ENCODE measurements at regions not wholly inside any gene's neighbourhood (a gene's known extent, or its start where the extent isn't known, plus 50 kb on each side); places are given as distances from the start of the nearest gene placed in this dataset.

GRCh38 chr1:164191191-164191590 lies 367.8 kb upstream of the PBX1 start:
- TF ChIP-seq, protein P1, sequence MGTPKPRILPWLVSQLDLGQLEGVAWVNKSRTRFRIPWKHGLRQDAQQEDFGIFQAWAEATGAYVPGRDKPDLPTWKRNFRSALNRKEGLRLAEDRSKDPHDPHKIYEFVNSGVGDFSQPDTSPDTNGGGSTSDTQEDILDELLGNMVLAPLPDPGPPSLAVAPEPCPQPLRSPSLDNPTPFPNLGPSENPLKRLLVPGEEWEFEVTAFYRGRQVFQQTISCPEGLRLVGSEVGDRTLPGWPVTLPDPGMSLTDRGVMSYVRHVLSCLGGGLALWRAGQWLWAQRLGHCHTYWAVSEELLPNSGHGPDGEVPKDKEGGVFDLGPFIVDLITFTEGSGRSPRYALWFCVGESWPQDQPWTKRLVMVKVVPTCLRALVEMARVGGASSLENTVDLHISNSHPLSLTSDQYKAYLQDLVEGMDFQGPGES (IDR thresholded peaks at IDR 0.05; ENCODE audit: low read depth, low read length) = no peak
- TF ChIP-seq TEAD4 (IDR thresholded peaks at IDR 0.05; ENCODE audit: borderline replicate concordance, insufficient read depth) (no peak), RXRA (IDR thresholded peaks at IDR 0.05; ENCODE audit: borderline replicate concordance, low read depth) (no peak), TAF1 (IDR thresholded peaks at IDR 0.05; ENCODE audit: borderline replicate concordance, low read depth, low read length) (no peak), FOXM1 (IDR thresholded peaks at IDR 0.05; ENCODE audit: low read depth) (no peak)
- TF ChIP-seq, protein P2, sequence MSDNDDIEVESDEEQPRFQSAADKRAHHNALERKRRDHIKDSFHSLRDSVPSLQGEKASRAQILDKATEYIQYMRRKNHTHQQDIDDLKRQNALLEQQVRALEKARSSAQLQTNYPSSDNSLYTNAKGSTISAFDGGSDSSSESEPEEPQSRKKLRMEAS (IDR thresholded peaks at IDR 0.05; ENCODE audit: low read depth) = no peak
- H3K4me3 ChIP-seq (ENCODE audit: low read depth in 2 of 2, low read length in 1 of 2) = no peak overlapping the region
- no peaks in the 10 kb centered on the region for H3K79me2 ChIP-seq (ENCODE audit: insufficient read depth)
- 0 out of 2 replicates have a peak, but pooled peaks cover 5% of the 10 kb centered on the region for H3K9me3 ChIP-seq
- H3K36me3 ChIP-seq (replicated peaks in 1 of 2; ENCODE audit: control insufficient read depth in 1 of 2, insufficient read depth in 2 of 2, low read length in 1 of 2) = no peaks in the 10 kb centered on the region
- H4K20me1 ChIP-seq (ENCODE audit: insufficient read depth) = no peaks in the 10 kb centered on the region
- ChIA-PET POLR2A (no interaction called here), CTCF (no interaction called here)
- no peak for DNase-seq
- H3F3A ChIP-seq (replicated peaks; ENCODE audit: insufficient read depth) = no peaks in the 10 kb centered on the region
- H3K27ac ChIP-seq (ENCODE audit: low read depth in 2 of 2, low read length in 1 of 2) = no peak overlapping the region
- H2AFZ ChIP-seq (ENCODE audit: low read depth) = no peak overlapping the region
- no peak overlapping the region for H3K4me2 ChIP-seq
- H3K4me1 ChIP-seq (ENCODE audit: control insufficient read depth in 1 of 2, insufficient read depth in 2 of 2, low read depth in 1 of 2, low read length in 1 of 2) = no peaks in the 10 kb centered on the region
- no peak overlapping the region for H3K9ac ChIP-seq
- H3K9me2 ChIP-seq = no peaks in the 10 kb centered on the region
- no peaks in the 10 kb centered on the region for H3K27me3 ChIP-seq (ENCODE audit: insufficient read depth)

- H3K27me3 ChIP-seq (ENCODE audit: insufficient read depth) = no peaks in the 10 kb centered on the region
- no peak overlapping the region for H3K4me2 ChIP-seq
- H3K79me2 ChIP-seq (ENCODE audit: insufficient read depth) = no peaks in the 10 kb centered on the region
- H3K36me3 ChIP-seq (replicated peaks in 1 of 2; ENCODE audit: control insufficient read depth in 1 of 2, insufficient read depth in 2 of 2, low read length in 1 of 2) = no peaks in the 10 kb centered on the region
- H3K9me2 ChIP-seq = no peaks in the 10 kb centered on the region; the same call in 1 of the 2 replicates
- TF ChIP-seq NRF1 (IDR thresholded peaks at IDR 0.05; ENCODE audit: low read depth, low read length) (no peak), CHD2 (IDR thresholded peaks at IDR 0.05; ENCODE audit: low read length, partially characterized antibody) (no peak), MXI1 (IDR thresholded peaks at IDR 0.05; ENCODE audit: low read depth, low read length) (no peak), TEAD4 (IDR thresholded peaks at IDR 0.05; ENCODE audit: borderline replicate concordance, insufficient read depth) (no peak), FOXJ3 (CRISPR knock-in tag; IDR thresholded peaks at IDR 0.05) (no peak), MEF2A (IDR thresholded peaks at IDR 0.05; ENCODE audit: borderline replicate concordance, low read depth) (no peak), NFIC (IDR thresholded peaks at IDR 0.05; ENCODE audit: borderline replicate concordance) (no peak), EP300 (IDR thresholded peaks at IDR 0.05; ENCODE audit: borderline replicate concordance in 1 of 2, low read depth in 1 of 2, low read length in 1 of 2) (no peak), JUND (IDR thresholded peaks at IDR 0.05) (no peak), EZH2phosphoT487 (IDR thresholded peaks at IDR 0.05; ENCODE audit: borderline replicate concordance, low read depth) (no peak), RXRA (IDR thresholded peaks at IDR 0.05; ENCODE audit: borderline replicate concordance, low read depth) (no peak), ELF1 (IDR thresholded peaks at IDR 0.05) (no peak)
- TF ChIP-seq, protein P1 (IDR thresholded peaks at IDR 0.05; ENCODE audit: low read depth, low read length) = no peak
- 6% methylated on average over 3 of the region's 3 CpGs for WGBS (ENCODE audit: low lambda C conversion rate)
- H3K4me1 ChIP-seq (ENCODE audit: control insufficient read depth in 1 of 2, insufficient read depth in 2 of 2, low read depth in 1 of 2, low read length in 1 of 2) = no peaks in the 10 kb centered on the region
- H3K9me3 ChIP-seq = no peaks in the 10 kb centered on the region
- H4K20me1 ChIP-seq (ENCODE audit: insufficient read depth) = no peaks in the 10 kb centered on the region
- DNase-seq = no peak
- no peak overlapping the region for H2AFZ ChIP-seq (ENCODE audit: low read depth)
- H3F3A ChIP-seq (replicated peaks; ENCODE audit: insufficient read depth) = no peaks in the 10 kb centered on the region
- no peak overlapping the region for H3K27ac ChIP-seq (ENCODE audit: low read depth in 2 of 2, low read length in 1 of 2)
- CTCF ChIA-PET = no interaction called here
- POLR2A ChIA-PET = no interaction called here
- H3K9ac ChIP-seq = no peak overlapping the region
- no peak overlapping the region for H3K4me3 ChIP-seq (ENCODE audit: low read depth in 2 of 2, low read length in 1 of 2)
These were observed 348.7 kb upstream of the PBX1 start for GRCh38 chr1:164210211-164210739.

Measured in SK-N-SH (cell line).